HFFc6 (cell line): ENCODE measurements at regions not wholly inside any gene's neighbourhood (a gene's known extent, or its start where the extent isn't known, plus 50 kb on each side); places are given as distances from the start of the nearest gene placed in this dataset.

Experiments
- DNase-seq: peaks from one replicate; pipeline ENCODE4 v3.0.0-alpha.2; 2018
- H3K27ac Mint-ChIP-seq: 2 replicates; pipeline ENCODE4 v1.8.0; 2020; ENCODE audit warnings: mild to moderate bottlenecking, mixed read lengths
- H3K27me3 Mint-ChIP-seq: 2 replicates; pipeline ENCODE4 v1.8.0; 2021; ENCODE audit warnings: mild to moderate bottlenecking, moderate library complexity, mixed read lengths; ENCODE audit not compliant: insufficient read depth
- H3K36me3 Mint-ChIP-seq: 2 replicates; pipeline ENCODE4 v1.8.0; 2021; ENCODE audit warnings: low read depth, mixed read lengths
- H3K4me1 Mint-ChIP-seq: 2 replicates; pipeline ENCODE4 v1.8.0; 2020; ENCODE audit warnings: low read depth, mixed read lengths
- H3K4me3 Mint-ChIP-seq: 2 replicates; pipeline ENCODE4 v1.8.0; 2020; ENCODE audit warnings: mild to moderate bottlenecking, moderate library complexity, mixed read lengths
- H3K9me3 Mint-ChIP-seq: 2 replicates; pipeline ENCODE4 v1.8.0; 2020; ENCODE audit warnings: mild to moderate bottlenecking, mixed read lengths
- CTCF ChIP-seq: fragments of 200-600 bp; sonication (generic); IDR thresholded peaks from 2 replicates; pipeline ENCODE4 v1.5.0; 2021; ENCODE audit warnings: antibody characterized with exemption, mild to moderate bottlenecking

GRCh38 chr17:5635949-5636348 is 51.6 kb upstream of the NLRP1 start:
- Mint-ChIP-seq H3K4me1 (peaks cover 12% of the 10 kb centered on the region), H3K27me3 (peaks cover 21% of the 10 kb centered on the region), H3K27ac (no peak overlapping the region), H3K36me3 (no peaks in the 10 kb centered on the region), H3K9me3 (no peaks in the 10 kb centered on the region), H3K4me3 (no peak overlapping the region)
- DNase-seq = no peak
- TF ChIP-seq CTCF = no peak

GRCh38 chr17:5638596-5638995 is 54.3 kb upstream of the NLRP1 start:
- H3K27ac Mint-ChIP-seq = no peak overlapping the region
- no peak for DNase-seq
- H3K9me3 Mint-ChIP-seq = no peaks in the 10 kb centered on the region
- H3K36me3 Mint-ChIP-seq = no peaks in the 10 kb centered on the region
- peaks cover 36% of the 10 kb centered on the region for H3K27me3 Mint-ChIP-seq
- TF ChIP-seq CTCF = no peak
- no peak overlapping the region for H3K4me3 Mint-ChIP-seq
- H3K4me1 Mint-ChIP-seq = no peaks in the 10 kb centered on the region

- Mint-ChIP-seq H3K27me3 (peaks cover 40% of the 10 kb centered on the region), H3K9me3 (no peaks in the 10 kb centered on the region), H3K27ac (no peak overlapping the region), H3K36me3 (no peaks in the 10 kb centered on the region), H3K4me1 (no peaks in the 10 kb centered on the region), H3K4me3 (no peak overlapping the region)
- TF ChIP-seq CTCF = no peak
- DNase-seq = no peak
Observed at GRCh38 chr17:5640726-5641125, 56.4 kb upstream of the NLRP1 start.

GRCh38 chr17:5642752-5643151 is 58.4 kb upstream of the NLRP1 start:
- Mint-ChIP-seq H3K27ac (no peak overlapping the region), H3K36me3 (no peaks in the 10 kb centered on the region), H3K27me3 (peaks cover 37% of the 10 kb centered on the region), H3K4me1 (no peaks in the 10 kb centered on the region), H3K4me3 (no peak overlapping the region; the same call in 1 of the 2 replicates), H3K9me3 (no peaks in the 10 kb centered on the region)
- no peak for DNase-seq
- TF ChIP-seq CTCF = no peak

GRCh38 chr17:5644065-5644464 is 59.8 kb upstream of the NLRP1 start:
- DNase-seq = no peak
- Mint-ChIP-seq H3K36me3 (no peaks in the 10 kb centered on the region), H3K9me3 (no peaks in the 10 kb centered on the region), H3K4me3 (no peak overlapping the region), H3K27me3 (peaks cover 37% of the 10 kb centered on the region), H3K4me1 (no peaks in the 10 kb centered on the region), H3K27ac (no peak overlapping the region)
- TF ChIP-seq CTCF = no peak

GRCh38 chr17:5651348-5651747 is 67.0 kb upstream of the NLRP1 start:
- no peak for DNase-seq
- H3K4me1 Mint-ChIP-seq = no peaks in the 10 kb centered on the region
- no peak for TF ChIP-seq CTCF
- no peak overlapping the region for H3K27ac Mint-ChIP-seq
- peaks cover 11% of the 10 kb centered on the region for H3K9me3 Mint-ChIP-seq
- no peak overlapping the region for H3K4me3 Mint-ChIP-seq
- H3K27me3 Mint-ChIP-seq = peaks cover 15% of the 10 kb centered on the region
- H3K36me3 Mint-ChIP-seq = peaks cover 7% of the 10 kb centered on the region; the same call in 1 of the 2 replicates
